DND-41 (cell line): ENCODE measurements at regions not wholly inside any gene's neighbourhood (a gene's known extent, or its start where the extent isn't known, plus 50 kb on each side); places are given as distances from the start of the nearest gene placed in this dataset.

Experiments used
- ATAC-seq: fragments of 200-7000 bp; cut with Tn5 transposase; 3 replicates; pipeline ENCODE4 v1.9.1; 2021; ENCODE audit warnings: low read depth; ENCODE audit not compliant: insufficient read depth
- DNase-seq: peaks from one replicate; pipeline ENCODE4 v3.0.0-alpha.2; 2020
- H2AFZ ChIP-seq: 2 replicates; pipeline ENCODE4 v1.6.0; 2012; ENCODE audit warnings: low read depth, low read length
- H3K27ac ChIP-seq: 2 replicates; pipeline ENCODE4 v1.5.1; 2012; ENCODE audit warnings: low read length, inconsistent platforms
- H3K27me3 ChIP-seq: fragments of 200-600 bp; sonication (generic); 2 replicates; pipeline ENCODE4 v1.6.0; 2012; ENCODE audit warnings: low read length, mild to moderate bottlenecking, inconsistent platforms; ENCODE audit not compliant: insufficient read depth, poor library complexity
- H3K36me3 ChIP-seq: 2 replicates; pipeline ENCODE4 v1.5.1; 2012; ENCODE audit warnings: low read length, inconsistent platforms; ENCODE audit not compliant: insufficient read depth
- H3K4me1 ChIP-seq: 2 replicates; pipeline ENCODE4 v1.5.1; 2012; ENCODE audit warnings: mild to moderate bottlenecking, low read length; ENCODE audit not compliant: insufficient read depth
- H3K4me2 ChIP-seq: 2 replicates; pipeline ENCODE4 v1.6.0; 2012; ENCODE audit warnings: mild to moderate bottlenecking, moderate library complexity, low read length, inconsistent platforms; ENCODE audit not compliant: insufficient read depth
- H3K4me3 ChIP-seq, 2 experiments: fragments of 200-600 bp in 1 of 2; shearing (Covaris generic) in 1 of 2; 2 replicates each; pipeline ENCODE4 v1.5.1; 2012 to 2016; ENCODE audit warnings: inconsistent platforms in 2 of 2, low read length in 2 of 2, mild to moderate bottlenecking in 2 of 2, low read depth in 1 of 2, moderate library complexity in 1 of 2
- H3K79me2 ChIP-seq: 2 replicates; pipeline ENCODE4 v1.6.0; 2012; ENCODE audit warnings: low read length, inconsistent platforms; ENCODE audit not compliant: insufficient read depth
- H3K9ac ChIP-seq: 2 replicates; pipeline ENCODE4 v1.6.0; 2012; ENCODE audit warnings: low read depth, mild to moderate bottlenecking, inconsistent platforms, low read length, moderate library complexity
- H3K9me3 ChIP-seq: 2 replicates; pipeline ENCODE4 v1.5.1; 2012; ENCODE audit warnings: low read length, moderate library complexity, mild to moderate bottlenecking, inconsistent platforms; ENCODE audit not compliant: insufficient read depth, severe bottlenecking
- H4K20me1 ChIP-seq: 2 replicates; pipeline ENCODE4 v1.6.0; 2012; ENCODE audit warnings: low read length; ENCODE audit not compliant: insufficient read depth
- CTCF ChIP-seq: IDR thresholded peaks from 2 replicates; pipeline ENCODE4 v1.5.1; 2012; ENCODE audit warnings: borderline replicate concordance, low read length, moderate library complexity, mild to moderate bottlenecking; ENCODE audit not compliant: poor library complexity, severe bottlenecking; ENCODE audit errors: extremely low read depth
- EZH2 ChIP-seq: IDR thresholded peaks from 3 replicates; pipeline ENCODE4 v1.6.1; 2012; ENCODE audit warnings: borderline replicate concordance, low read depth, mild to moderate bottlenecking, moderate library complexity, low read length, inconsistent platforms; ENCODE audit not compliant: severe bottlenecking

DNA sequence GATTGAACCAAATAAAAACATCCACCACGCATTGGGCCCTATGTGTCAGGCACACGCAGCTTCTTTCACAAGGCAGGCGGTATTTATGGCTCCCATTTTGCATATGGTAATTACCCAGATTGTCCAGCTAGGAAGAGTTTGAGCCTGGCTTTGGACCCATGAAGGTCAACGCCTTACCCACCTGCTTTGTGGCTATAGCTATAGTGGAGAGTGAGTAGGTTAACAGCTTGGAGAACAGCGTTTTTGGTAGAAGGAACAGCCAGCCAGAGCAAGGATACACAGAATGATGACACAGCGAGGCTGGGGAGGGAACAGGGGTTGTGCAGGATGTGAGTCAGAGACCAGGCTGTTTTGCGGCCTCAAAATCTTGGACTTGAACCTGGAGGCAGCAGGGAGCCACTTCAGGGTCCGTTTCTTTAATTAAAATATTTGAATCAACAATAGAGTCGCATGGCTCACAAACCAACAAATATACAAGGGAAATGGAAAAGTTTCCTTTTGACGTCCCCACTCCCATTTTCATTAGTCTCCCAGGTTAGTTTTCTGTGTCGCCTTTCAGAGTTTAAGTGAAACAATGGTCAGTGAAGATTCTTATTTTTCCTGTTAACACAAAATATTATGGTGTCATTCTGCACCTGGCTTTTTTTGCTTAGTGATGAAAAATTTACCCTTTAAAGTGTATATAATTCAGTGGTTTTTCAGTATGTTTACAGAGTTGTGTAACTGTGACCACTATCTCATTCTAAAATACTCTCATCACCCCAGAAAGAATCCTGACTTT, 118.2 kb upstream of the STX18 start:
- no peak overlapping the region for H2AFZ ChIP-seq
- H3K9me3 ChIP-seq: no peaks in the 10 kb centered on the region
- no peak overlapping the region for H3K27ac ChIP-seq
- ATAC-seq (no peak), DNase-seq (no peak)
- H3K27me3 ChIP-seq: no peaks in the 10 kb centered on the region
- no peak overlapping the region for H3K4me3 ChIP-seq
- TF ChIP-seq CTCF (no peak), EZH2 (no peak)
- no peaks in the 10 kb centered on the region for H3K79me2 ChIP-seq
- no peak overlapping the region for H3K9ac ChIP-seq
- no peak overlapping the region for H3K4me2 ChIP-seq
- H3K36me3 ChIP-seq: no peaks in the 10 kb centered on the region
- H4K20me1 ChIP-seq: no peaks in the 10 kb centered on the region
- no peaks in the 10 kb centered on the region for H3K4me1 ChIP-seq

DNA sequence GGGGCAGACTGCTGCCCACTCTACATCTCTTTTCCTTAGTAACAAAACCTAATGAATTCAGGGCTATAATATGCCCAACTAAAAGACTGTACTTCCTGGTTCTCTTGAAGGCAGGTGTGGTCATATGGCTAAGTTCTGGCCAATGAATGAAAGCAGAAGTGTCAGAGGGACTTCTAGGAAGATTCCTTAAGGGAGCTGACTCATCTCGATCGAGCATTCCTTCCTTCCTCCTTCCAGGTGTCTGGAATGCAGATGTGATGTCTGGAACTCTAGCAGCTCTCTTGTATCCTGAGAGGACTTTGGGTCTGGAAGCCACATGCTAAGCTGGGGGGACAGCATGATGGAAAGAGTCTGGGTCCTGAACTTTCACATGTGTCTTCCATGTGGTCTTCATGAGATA, 116.2 kb upstream of the STX18 start:
- Histone ChIP-seq H3K9ac (no peak overlapping the region), H3K27ac (no peak overlapping the region), H4K20me1 (no peaks in the 10 kb centered on the region), H3K4me3 (no peak overlapping the region), H2AFZ (no peak overlapping the region), H3K79me2 (no peaks in the 10 kb centered on the region), H3K27me3 (no peaks in the 10 kb centered on the region), H3K4me1 (no peaks in the 10 kb centered on the region), H3K9me3 (no peaks in the 10 kb centered on the region), H3K4me2 (no peak overlapping the region), H3K36me3 (no peaks in the 10 kb centered on the region)
- DNase-seq (no peak), ATAC-seq (no peak)
- no peak for TF ChIP-seq EZH2
- no peak for TF ChIP-seq CTCF

- Histone ChIP-seq H3K36me3 (no peaks in the 10 kb centered on the region), H3K4me2 (no peak overlapping the region), H3K4me1 (no peaks in the 10 kb centered on the region), H3K79me2 (no peaks in the 10 kb centered on the region), H3K9me3 (no peaks in the 10 kb centered on the region), H3K27me3 (no peaks in the 10 kb centered on the region), H2AFZ (no peak overlapping the region), H3K4me3 (no peak overlapping the region), H3K9ac (no peak overlapping the region), H3K27ac (no peak overlapping the region), H4K20me1 (no peaks in the 10 kb centered on the region)
- ATAC-seq: no peak
- DNase-seq: no peak
- TF ChIP-seq EZH2: no peak
Measured at GRCh38 chr4:4656977-4657376, 115.1 kb upstream of the STX18 start.

- H3K9ac ChIP-seq: no peak overlapping the region
- no peak for TF ChIP-seq EZH2
- TF ChIP-seq CTCF: no peak
- H3K4me2 ChIP-seq: no peak overlapping the region
- no peaks in the 10 kb centered on the region for H3K79me2 ChIP-seq
- no peak for DNase-seq
- no peaks in the 10 kb centered on the region for H3K4me1 ChIP-seq
- H3K27ac ChIP-seq: no peak overlapping the region
- H3K9me3 ChIP-seq: no peaks in the 10 kb centered on the region
- H2AFZ ChIP-seq: no peak overlapping the region
- no peaks in the 10 kb centered on the region for H4K20me1 ChIP-seq
- no peaks in the 10 kb centered on the region for H3K36me3 ChIP-seq
- no peak for ATAC-seq
- H3K4me3 ChIP-seq: no peak overlapping the region
- H3K27me3 ChIP-seq: no peaks in the 10 kb centered on the region
Measured at GRCh38 chr4:4655901-4656300, 114.1 kb upstream of the STX18 start.
